K562 (cell line): ENCODE measurements at regions not wholly inside any gene's neighbourhood (a gene's known extent, or its start where the extent isn't known, plus 50 kb on each side); places are given as distances from the start of the nearest gene placed in this dataset.

ENCODE experiments used
- ATAC-seq: fragments of 200-7000 bp; cut with Tn5 transposase; 3 replicates; pipeline ENCODE4 v1.9.1; 2020; ENCODE audit warnings: moderate library complexity
- BruUV-seq: library from RNA; stranded (reverse); fragments of 400-500 nt; replicated peaks from 2 replicates; lab custom pipeline; 2021; lab: Mats Ljungman, UMichigan
- CTCF ChIA-PET: fragments of 300-600 bp; formaldehyde crosslinking; extraction: SDS; loops from one replicate; lab custom pipeline; 2021; ENCODE audit warnings: low intra/inter-chr PET ratio; lab: Yijun Ruan, JAX
- POLR2A ChIA-PET: fragments of 300-600, 350-650 bp; sonication (Branson Sonifier 250); formaldehyde crosslinking; extraction: SDS; loops from one replicate; lab custom pipeline; 2021; ENCODE audit warnings: antibody characterized with exemption, inconsistent platforms; lab: Yijun Ruan, JAX
- DNase-seq, 4 experiments: peaks; one replicate each; pipeline versions ENCODE4 v3.0.0 to v3.0.0-alpha.2; 2011 to 2018; ENCODE audit warnings: low spot score in 3 of 4, mixed read lengths in 3 of 4; ENCODE audit errors: extremely low read depth in 1 of 4
- FAIRE-seq: peaks from 2 replicates; lab custom pipeline; 2011; peaks lifted over from hg19 to GRCh38; lab: Jason Lieb, UNC
- H2AFZ ChIP-seq: 2 replicates; pipeline ENCODE4 v1.6.0; 2011; ENCODE audit warnings: low read depth, low read length, control low read depth, inconsistent platforms
- H3K27ac ChIP-seq: fragments of 200-600 bp; 3 replicates; pipeline ENCODE4 v1.8.0; 2011; ENCODE audit warnings: low read depth, mild to moderate bottlenecking, control low read depth, inconsistent platforms, low read length, moderate library complexity, mixed read lengths; ENCODE audit errors: extremely low read depth
- H3K27me3 ChIP-seq, 2 experiments: fragments of 300-600 bp in 1 of 2; 2 replicates in 1 of 2; 3 replicates in 1 of 2; pipeline versions ENCODE4 v1.6.0 to v1.8.0; 2011; ENCODE audit warnings: inconsistent platforms in 2 of 2, low read length in 2 of 2, mild to moderate bottlenecking in 1 of 2, mixed read lengths in 1 of 2, moderate library complexity in 1 of 2; ENCODE audit not compliant: control insufficient read depth in 2 of 2, insufficient read depth in 2 of 2
- H3K36me3 ChIP-seq: fragments of 300-600 bp; 3 replicates; pipeline ENCODE4 v1.8.0; 2011; ENCODE audit warnings: mild to moderate bottlenecking, low read length, inconsistent platforms; ENCODE audit not compliant: control insufficient read depth, insufficient read depth
- H3K4me1 ChIP-seq, 2 experiments: fragments of 200-600 bp in 1 of 2; replicated peaks in 1 of 2; 2 replicates in 1 of 2; 3 replicates in 1 of 2; pipeline versions ENCODE4 v1.5.1 to v1.8.0; 2011; ENCODE audit warnings: inconsistent platforms in 2 of 2, low read length in 2 of 2, mild to moderate bottlenecking in 1 of 2, mixed read lengths in 1 of 2, moderate library complexity in 1 of 2; ENCODE audit not compliant: control insufficient read depth in 2 of 2, insufficient read depth in 2 of 2
- H3K4me2 ChIP-seq: 2 replicates; pipeline ENCODE4 v1.6.1; 2011; ENCODE audit warnings: low read length, control low read depth, inconsistent platforms, mixed read lengths; ENCODE audit not compliant: insufficient read depth
- H3K4me3 ChIP-seq: fragments of 200-600 bp; sonication (generic), shearing (Covaris generic); 2 replicates; pipeline ENCODE4 v1.5.1; 2016; ENCODE audit warnings: control low read depth, inconsistent platforms
- H3K79me2 ChIP-seq: fragments of 200-600 bp; 3 replicates; pipeline ENCODE4 v1.8.0; 2011; ENCODE audit warnings: low read length, inconsistent platforms; ENCODE audit not compliant: control insufficient read depth, insufficient read depth
- H3K9ac ChIP-seq, 2 experiments: 2 replicates each; pipeline versions ENCODE4 v1.6.0 to v1.6.1; 2011; ENCODE audit warnings: low read depth in 2 of 2, low read length in 2 of 2, control low read depth in 1 of 2, inconsistent platforms in 1 of 2, mild to moderate bottlenecking in 1 of 2, mixed read lengths in 1 of 2; ENCODE audit not compliant: insufficient read depth in 1 of 2
- H3K9me1 ChIP-seq: one replicate; pipeline ENCODE4 v1.6.0; 2011; ENCODE audit warnings: inconsistent platforms, mild to moderate bottlenecking, low read length, moderate library complexity; ENCODE audit not compliant: control insufficient read depth, insufficient read depth
- H3K9me3 ChIP-seq: replicated peaks from 2 replicates; pipeline ENCODE4 v1.5.1; 2011; ENCODE audit warnings: low read depth, low read length, inconsistent platforms; ENCODE audit not compliant: control insufficient read depth, insufficient read depth
- H4K20me1 ChIP-seq: replicated peaks from 2 replicates; pipeline ENCODE4 v1.6.1; 2011; ENCODE audit warnings: low read length, inconsistent platforms, mixed read lengths; ENCODE audit not compliant: control insufficient read depth, insufficient read depth
- E4F1 ChIP-seq: fragments of 250-450 bp; sonication (Bioruptor Pico); IDR thresholded peaks from 2 replicates; pipeline ENCODE4 v1.5.0; 2021; ENCODE audit warnings: mild to moderate bottlenecking, borderline replicate concordance
- GATA2 ChIP-seq: sonication (generic); formaldehyde crosslinking; IDR thresholded peaks from 2 replicates; pipeline ENCODE4 v1.4.0; 2020; ENCODE audit warnings: mild to moderate bottlenecking, missing genetic modification reagents
- NFIC ChIP-seq: fragments of 450-650 bp; IDR thresholded peaks from 2 replicates; pipeline ENCODE4 v1.6.1; 2017; ENCODE audit warnings: mild to moderate bottlenecking, inconsistent platforms
- PML ChIP-seq: IDR thresholded peaks from 2 replicates; pipeline ENCODE4 v1.6.1; 2012; ENCODE audit warnings: low read length, inconsistent platforms
- RBM14 ChIP-seq: fragments of 200-400 bp; formaldehyde crosslinking; IDR thresholded peaks from 2 replicates; pipeline ENCODE4 v1.6.1; 2018; ENCODE audit warnings: low read depth, mild to moderate bottlenecking, low read length, moderate library complexity, borderline replicate concordance; ENCODE audit not compliant: insufficient read depth
- RBM25 ChIP-seq: fragments of 200-400 bp; formaldehyde crosslinking; IDR thresholded peaks from 2 replicates; pipeline ENCODE4 v1.6.1; 2018; ENCODE audit warnings: low read length, low read depth, moderate library complexity; ENCODE audit not compliant: severe bottlenecking
- STAT5B ChIP-seq: fragments of 250-450 bp; sonication (Bioruptor Pico); IDR thresholded peaks from 2 replicates; pipeline ENCODE4 v1.8.0; 2021; ENCODE audit warnings: mild to moderate bottlenecking, inconsistent platforms
- XRCC4 ChIP-seq: IDR thresholded peaks from one replicate; pipeline ENCODE4 v1.6.1; 2011; ENCODE audit not compliant: insufficient read depth, insufficient read length; ENCODE audit errors: extremely low read depth
- ZKSCAN8 ChIP-seq: fragments of 200-800 bp; sonication (Bioruptor generic); IDR thresholded peaks from 2 replicates; pipeline ENCODE4 v1.6.1; 2016; ENCODE audit warnings: missing genetic modification characterization, missing compliant biosample characterization
- ZNF324 ChIP-seq: fragments of 250-450 bp; sonication (Bioruptor Pico); IDR thresholded peaks from 2 replicates; pipeline ENCODE4 v1.4.0; 2020; ENCODE audit warnings: mild to moderate bottlenecking
- ZNF584 ChIP-seq: fragments of 200-800 bp; sonication (Bioruptor generic); IDR thresholded peaks from 2 replicates; pipeline ENCODE4 v1.6.1; 2016; ENCODE audit warnings: low read depth, mild to moderate bottlenecking, missing genetic modification characterization, missing compliant biosample characterization
- WGBS: fragments of 100-300 bp; shearing (Covaris generic); methylation state at CpG from one replicate; pipeline ENCODE4 v1.1.6; 2016; ENCODE audit warnings: low coverage, mixed read lengths; ENCODE audit not compliant: insufficient coverage; ENCODE audit errors: missing lambda C conversion rate; 5-methylcytosine and 5-hydroxymethylcytosine counted together
- in situ Hi-C: fragments of 300-500 bp; cut with MboI; formaldehyde crosslinking; loops from 4 replicates; pipeline ENCODE4 v1.15.0; 2018; ENCODE audit warnings: inconsistent platforms, mixed read lengths
- intact Hi-C: fragments of 100-400 bp; cut with micrococcal nuclease; formaldehyde crosslinking; loops from 2 replicates; pipeline ENCODE4 v1.14.2; 2022

DNA sequence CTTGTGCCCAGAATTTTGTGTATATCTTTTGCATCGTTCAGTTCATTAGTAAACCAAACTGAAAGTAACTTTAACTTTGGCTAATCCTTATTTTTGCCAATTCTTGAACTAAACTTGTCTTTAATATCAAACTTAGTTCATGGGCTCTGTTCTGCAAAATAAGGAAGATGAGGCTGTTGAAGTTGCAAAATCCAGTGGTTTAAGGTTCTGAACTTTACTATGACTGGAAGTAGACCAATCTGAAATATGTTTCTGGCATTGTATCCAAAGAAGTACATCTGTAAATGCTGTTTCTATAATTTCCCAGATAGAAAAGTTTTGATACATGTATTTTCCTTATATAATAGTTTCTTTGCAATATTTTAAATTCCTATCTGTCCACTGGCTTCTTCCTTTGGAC, 238.1 kb downstream of the CETN3 start:
- H3K9me1 ChIP-seq, result no peaks in the 10 kb centered on the region
- POLR2A ChIA-PET, result no interaction called here
- no peaks in the 10 kb centered on the region for H3K9me3 ChIP-seq
- no peak for ATAC-seq
- no peak overlapping the region for H3K27ac ChIP-seq
- no peak overlapping the region for H3K4me3 ChIP-seq
- H3K79me2 ChIP-seq, result no peaks in the 10 kb centered on the region
- CTCF ChIA-PET, result no interaction called here
- BruUV-seq, result no TSS peak
- H3K4me1 ChIP-seq, result no peaks in the 10 kb centered on the region
- no peak for DNase-seq
- TF ChIP-seq ZNF324 (CRISPR knock-in tag) (no peak), RBM25 (no peak), XRCC4 (no peak), GATA2 (CRISPR knock-in tag) (no peak), PML (no peak), ZKSCAN8 (CRISPR knock-in tag) (no peak)
- no peaks in the 10 kb centered on the region for H3K36me3 ChIP-seq
- no peaks in the 10 kb centered on the region for H4K20me1 ChIP-seq
- intact Hi-C loops (no loop called here), in situ Hi-C loops (no loop called here)
- WGBS, result 0% methylated on average over 1 of the region's 1 CpG
- no peak for FAIRE-seq
- no peak overlapping the region for H2AFZ ChIP-seq
- no peak overlapping the region for H3K9ac ChIP-seq
- H3K4me2 ChIP-seq, result no peak overlapping the region
- no peaks in the 10 kb centered on the region for H3K27me3 ChIP-seq

DNA sequence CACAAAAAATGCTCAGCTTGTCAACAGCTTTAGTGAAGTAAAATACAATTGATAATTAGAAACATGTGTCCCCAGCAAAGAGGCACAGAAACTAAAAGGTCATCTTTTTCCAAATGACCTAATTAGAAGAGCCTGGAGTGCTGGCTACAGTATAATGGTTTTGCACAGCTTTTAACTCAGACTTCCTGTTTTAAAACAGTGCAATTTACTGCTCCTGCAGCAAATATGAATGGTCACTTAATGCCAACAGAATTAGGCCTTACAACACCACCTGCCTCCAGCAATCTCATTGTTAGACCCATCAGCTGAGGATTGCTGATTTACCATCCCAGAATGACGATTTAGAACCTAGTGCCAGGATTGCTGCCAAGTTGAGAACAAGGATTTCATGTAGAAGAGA, 239.3 kb downstream of the CETN3 start:
- intact Hi-C loops (no loop called here), in situ Hi-C loops (no loop called here)
- no peaks in the 10 kb centered on the region for H3K9me3 ChIP-seq
- H3K9ac ChIP-seq, result no peak overlapping the region
- CTCF ChIA-PET, result no interaction called here
- 6% methylated on average over 1 of the region's 1 CpG for WGBS
- H3K79me2 ChIP-seq, result no peaks in the 10 kb centered on the region
- no peak for ATAC-seq
- POLR2A ChIA-PET, result no interaction called here
- no peak overlapping the region for H3K27ac ChIP-seq
- no peak for DNase-seq
- H3K4me2 ChIP-seq, result no peak overlapping the region
- no peak for TF ChIP-seq ZNF584 (CRISPR knock-in tag)
- TF ChIP-seq STAT5B (CRISPR knock-in tag), result no peak
- no peak for TF ChIP-seq RBM14
- no peak for TF ChIP-seq E4F1
- no peak for TF ChIP-seq NFIC
- TF ChIP-seq, all 486 proteins: peak for 0
- FAIRE-seq, result no peak
- Histone ChIP-seq H3K36me3 (no peaks in the 10 kb centered on the region), H2AFZ (no peak overlapping the region), H4K20me1 (no peaks in the 10 kb centered on the region), H3K27me3 (no peaks in the 10 kb centered on the region), H3K9me1 (no peaks in the 10 kb centered on the region), H3K4me1 (no peaks in the 10 kb centered on the region), H3K4me3 (no peak overlapping the region)
- no TSS peak for BruUV-seq
